GM23338 (cell line): ENCODE measurements at regions not wholly inside any gene's neighbourhood (a gene's known extent, or its start where the extent isn't known, plus 50 kb on each side); places are given as distances from the start of the nearest gene placed in this dataset.
A peak's percentile ranks its signal among the peaks of the same experiment; 100 is the strongest.

ENCODE experiments used
- ATAC-seq: fragments of 200-7000 bp; cut with Tn5 transposase; 3 replicates; pipeline ENCODE4 v1.9.1; 2020
- DNase-seq: peaks from one replicate; pipeline ENCODE4 v3.0.0-alpha.2; 2015; ENCODE audit warnings: low spot score
- H2AFZ ChIP-seq: fragments of 200-600 bp; sonication (generic); 2 replicates; pipeline ENCODE4 v1.8.0; 2016; ENCODE audit warnings: antibody characterized with exemption, mild to moderate bottlenecking, moderate library complexity
- H3F3A ChIP-seq: fragments of 200-600 bp; sonication (generic); replicated peaks from 2 replicates; pipeline ENCODE4 v1.8.0; 2017; ENCODE audit warnings: antibody characterized with exemption, mixed run types, low read depth
- H3K27ac ChIP-seq: fragments of 200-600 bp; sonication (generic); 2 replicates; pipeline ENCODE4 v1.6.1; 2016; ENCODE audit warnings: low read depth
- H3K27me3 ChIP-seq: fragments of 200-600 bp; sonication (generic); 2 replicates; pipeline ENCODE4 v1.8.0; 2016; ENCODE audit warnings: mild to moderate bottlenecking, mixed run types, moderate library complexity; ENCODE audit not compliant: insufficient read depth
- H3K36me3 ChIP-seq: fragments of 200-600 bp; sonication (generic); 2 replicates; pipeline ENCODE4 v1.8.0; 2016; ENCODE audit warnings: mild to moderate bottlenecking; ENCODE audit not compliant: insufficient read depth
- H3K4me1 ChIP-seq: fragments of 200-600 bp; sonication (generic); 2 replicates; pipeline ENCODE4 v1.8.0; 2016; ENCODE audit warnings: mild to moderate bottlenecking, moderate library complexity; ENCODE audit not compliant: insufficient read depth
- H3K4me2 ChIP-seq: fragments of 200-600 bp; sonication (generic); 2 replicates; pipeline ENCODE4 v1.7.1; 2017; ENCODE audit warnings: mixed run types
- H3K4me3 ChIP-seq: fragments of 200-600 bp; sonication (generic); 2 replicates; pipeline ENCODE4 v1.6.1; 2016; ENCODE audit warnings: mixed run types
- H3K79me2 ChIP-seq: fragments of 200-600 bp; sonication (generic); replicated peaks from 2 replicates; pipeline ENCODE4 v1.8.0; 2017; ENCODE audit warnings: mild to moderate bottlenecking; ENCODE audit not compliant: insufficient read depth
- H3K9me2 ChIP-seq: fragments of 200-600 bp; sonication (generic); 2 replicates; pipeline ENCODE4 v1.8.0; 2017; ENCODE audit not compliant: insufficient read depth
- H4K20me1 ChIP-seq: fragments of 200-600 bp; sonication (generic); replicated peaks from 2 replicates; pipeline ENCODE4 v1.8.0; 2017; ENCODE audit warnings: mild to moderate bottlenecking; ENCODE audit not compliant: insufficient read depth
- H3K27ac Mint-ChIP-seq: 2 replicates; pipeline ENCODE4 v1.8.0; 2020; ENCODE audit warnings: inconsistent platforms, mild to moderate bottlenecking, moderate library complexity, mixed read lengths
- H3K27me3 Mint-ChIP-seq: 3 replicates; pipeline ENCODE4 v1.8.0; 2022; ENCODE audit warnings: low read depth, mild to moderate bottlenecking, moderate library complexity, mixed read lengths, inconsistent platforms; ENCODE audit not compliant: insufficient read depth, poor library complexity
- H3K36me3 Mint-ChIP-seq: 3 replicates; pipeline ENCODE4 v1.8.0; 2021; ENCODE audit warnings: low read depth, mild to moderate bottlenecking, inconsistent platforms, moderate library complexity, mixed read lengths
- H3K4me1 Mint-ChIP-seq: 3 replicates; pipeline ENCODE4 v1.8.0; 2020; ENCODE audit warnings: mild to moderate bottlenecking, inconsistent platforms, mixed read lengths
- H3K4me3 Mint-ChIP-seq: 3 replicates; pipeline ENCODE4 v1.8.0; 2021; ENCODE audit warnings: moderate library complexity, mild to moderate bottlenecking, inconsistent platforms, mixed read lengths
- H3K9me3 Mint-ChIP-seq: 3 replicates; pipeline ENCODE4 v1.8.0; 2020; ENCODE audit warnings: moderate library complexity, mild to moderate bottlenecking, inconsistent platforms, mixed read lengths
- CREB1 ChIP-seq: fragments of 250-450 bp; sonication (Bioruptor Pico); IDR thresholded peaks from 2 replicates; pipeline ENCODE4 v1.5.0; 2020; ENCODE audit warnings: low read depth, mild to moderate bottlenecking, moderate library complexity
- CTCF ChIP-seq, 2 experiments: fragments of 200-600 bp in 1 of 2; sonication (generic) in 1 of 2; conservative IDR thresholded peaks; 2 replicates each; pipeline versions ENCODE4 v1.5.1 to v1.6.1; 2016 to 2017; ENCODE audit warnings: antibody characterized with exemption in 2 of 2, low read depth in 2 of 2, mild to moderate bottlenecking in 2 of 2, moderate library complexity in 1 of 2
- EZH2 ChIP-seq: fragments of 200-600 bp; sonication (generic); IDR thresholded peaks from one replicate; pipeline ENCODE4 v1.8.0; 2017; ENCODE audit warnings: antibody characterized with exemption, mild to moderate bottlenecking, low read depth; ENCODE audit not compliant: unreplicated experiment
- EZH2phosphoT487 ChIP-seq: fragments of 200-600 bp; sonication (generic); IDR thresholded peaks from one replicate; pipeline ENCODE4 v1.8.1; 2018; ENCODE audit warnings: antibody characterized with exemption; ENCODE audit not compliant: unreplicated experiment
- JUNB ChIP-seq: IDR thresholded peaks from one replicate; pipeline ENCODE4 v1.6.1; 2016; ENCODE audit warnings: antibody characterized with exemption; ENCODE audit not compliant: unreplicated experiment
- NANOG ChIP-seq: IDR thresholded peaks from 2 replicates; pipeline ENCODE4 v1.6.1; 2016; ENCODE audit warnings: antibody characterized with exemption, borderline replicate concordance
- POLR2AphosphoS5 ChIP-seq: IDR thresholded peaks from 2 replicates; pipeline ENCODE4 v1.6.1; 2016; ENCODE audit warnings: antibody characterized with exemption, low read depth
- STAT1 ChIP-seq: IDR thresholded peaks from one replicate; pipeline ENCODE4 v1.6.1; 2016; ENCODE audit warnings: antibody characterized with exemption; ENCODE audit not compliant: unreplicated experiment
- ZNF114 ChIP-seq: fragments of 250-450 bp; sonication (Bioruptor Pico); IDR thresholded peaks from 2 replicates; pipeline ENCODE4 v1.5.0; 2020; ENCODE audit warnings: mild to moderate bottlenecking, moderate library complexity
- ZNF331 ChIP-seq: fragments of 250-450 bp; sonication (Bioruptor Pico); IDR thresholded peaks from 2 replicates; pipeline ENCODE4 v1.5.0; 2020; ENCODE audit warnings: low read depth, mild to moderate bottlenecking, moderate library complexity
- ZNF462 ChIP-seq: fragments of 250-450 bp; sonication (Bioruptor Pico); IDR thresholded peaks from 2 replicates; pipeline ENCODE4 v1.5.0; 2020; ENCODE audit warnings: mild to moderate bottlenecking, moderate library complexity
- TF ChIP-seq, protein P1 (sequence below): IDR thresholded peaks from one replicate; pipeline ENCODE4 v1.6.1; 2018; ENCODE audit warnings: antibody characterized with exemption; ENCODE audit not compliant: unreplicated experiment
- TF ChIP-seq, protein P2 (sequence below): IDR thresholded peaks from 2 replicates; pipeline ENCODE4 v1.6.1; 2016; ENCODE audit warnings: antibody characterized with exemption

DNA sequence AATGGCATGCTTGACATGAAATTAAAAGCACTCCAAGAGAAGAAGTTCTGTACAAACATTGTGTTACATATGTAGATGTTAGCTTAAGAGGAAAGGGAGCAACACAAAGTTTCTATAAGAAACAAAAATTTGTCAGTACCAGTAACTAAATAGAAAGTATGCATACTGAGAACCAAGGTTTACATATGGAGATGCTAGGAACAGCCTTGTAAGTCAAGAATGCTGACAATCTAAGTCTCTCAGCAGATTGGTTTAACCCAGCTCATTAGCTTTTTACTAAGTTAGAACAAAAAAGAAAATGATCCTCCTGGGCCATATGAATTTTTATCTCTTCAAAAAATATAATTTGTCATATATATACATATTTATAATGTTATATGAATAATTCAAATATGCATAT is 2022.1 kb upstream of the ACO1 start:
- Mint-ChIP-seq H3K27ac (no peak overlapping the region), H3K36me3 (no peaks in the 10 kb centered on the region)

More for the DNA sequence above, 2022.1 kb upstream of the ACO1 start:
- H3K4me3 Mint-ChIP-seq = no peak overlapping the region
- Histone ChIP-seq H2AFZ (no peak overlapping the region), H3K36me3 (no peaks in the 10 kb centered on the region), H3K4me1 (peaks cover 10% of the 10 kb centered on the region), H3F3A (no peaks in the 10 kb centered on the region), H3K27me3 (no peaks in the 10 kb centered on the region), H3K79me2 (no peaks in the 10 kb centered on the region), H3K9me2 (no peaks in the 10 kb centered on the region), H3K27ac (no peak overlapping the region), H3K4me2 (peak overlapping the region; percentile 4; the same call in 1 of the 2 replicates), H3K4me3 (no peak overlapping the region), H4K20me1 (no peaks in the 10 kb centered on the region)
- H3K27me3 Mint-ChIP-seq = no peaks in the 10 kb centered on the region
- no peaks in the 10 kb centered on the region for H3K9me3 Mint-ChIP-seq
- TF ChIP-seq STAT1 = no peak
- TF ChIP-seq EZH2phosphoT487 = no peak
- TF ChIP-seq CTCF (conservative IDR thresholded peaks at IDR 0.05; ENCODE audit: low read depth in 2 of 2) = no peak
- TF ChIP-seq ZNF331 (CRISPR knock-in tag) = no peak
- TF ChIP-seq ZNF114 (CRISPR knock-in tag) = no peak
- no peak for TF ChIP-seq JUNB
- no peak for TF ChIP-seq ZNF462 (CRISPR knock-in tag)
- TF ChIP-seq CREB1 (CRISPR knock-in tag) = no peak
- TF ChIP-seq, protein P1, sequence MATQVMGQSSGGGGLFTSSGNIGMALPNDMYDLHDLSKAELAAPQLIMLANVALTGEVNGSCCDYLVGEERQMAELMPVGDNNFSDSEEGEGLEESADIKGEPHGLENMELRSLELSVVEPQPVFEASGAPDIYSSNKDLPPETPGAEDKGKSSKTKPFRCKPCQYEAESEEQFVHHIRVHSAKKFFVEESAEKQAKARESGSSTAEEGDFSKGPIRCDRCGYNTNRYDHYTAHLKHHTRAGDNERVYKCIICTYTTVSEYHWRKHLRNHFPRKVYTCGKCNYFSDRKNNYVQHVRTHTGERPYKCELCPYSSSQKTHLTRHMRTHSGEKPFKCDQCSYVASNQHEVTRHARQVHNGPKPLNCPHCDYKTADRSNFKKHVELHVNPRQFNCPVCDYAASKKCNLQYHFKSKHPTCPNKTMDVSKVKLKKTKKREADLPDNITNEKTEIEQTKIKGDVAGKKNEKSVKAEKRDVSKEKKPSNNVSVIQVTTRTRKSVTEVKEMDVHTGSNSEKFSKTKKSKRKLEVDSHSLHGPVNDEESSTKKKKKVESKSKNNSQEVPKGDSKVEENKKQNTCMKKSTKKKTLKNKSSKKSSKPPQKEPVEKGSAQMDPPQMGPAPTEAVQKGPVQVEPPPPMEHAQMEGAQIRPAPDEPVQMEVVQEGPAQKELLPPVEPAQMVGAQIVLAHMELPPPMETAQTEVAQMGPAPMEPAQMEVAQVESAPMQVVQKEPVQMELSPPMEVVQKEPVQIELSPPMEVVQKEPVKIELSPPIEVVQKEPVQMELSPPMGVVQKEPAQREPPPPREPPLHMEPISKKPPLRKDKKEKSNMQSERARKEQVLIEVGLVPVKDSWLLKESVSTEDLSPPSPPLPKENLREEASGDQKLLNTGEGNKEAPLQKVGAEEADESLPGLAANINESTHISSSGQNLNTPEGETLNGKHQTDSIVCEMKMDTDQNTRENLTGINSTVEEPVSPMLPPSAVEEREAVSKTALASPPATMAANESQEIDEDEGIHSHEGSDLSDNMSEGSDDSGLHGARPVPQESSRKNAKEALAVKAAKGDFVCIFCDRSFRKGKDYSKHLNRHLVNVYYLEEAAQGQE = no peak
- no peak for TF ChIP-seq POLR2AphosphoS5
- no peak for TF ChIP-seq NANOG
- TF ChIP-seq, protein P2, sequence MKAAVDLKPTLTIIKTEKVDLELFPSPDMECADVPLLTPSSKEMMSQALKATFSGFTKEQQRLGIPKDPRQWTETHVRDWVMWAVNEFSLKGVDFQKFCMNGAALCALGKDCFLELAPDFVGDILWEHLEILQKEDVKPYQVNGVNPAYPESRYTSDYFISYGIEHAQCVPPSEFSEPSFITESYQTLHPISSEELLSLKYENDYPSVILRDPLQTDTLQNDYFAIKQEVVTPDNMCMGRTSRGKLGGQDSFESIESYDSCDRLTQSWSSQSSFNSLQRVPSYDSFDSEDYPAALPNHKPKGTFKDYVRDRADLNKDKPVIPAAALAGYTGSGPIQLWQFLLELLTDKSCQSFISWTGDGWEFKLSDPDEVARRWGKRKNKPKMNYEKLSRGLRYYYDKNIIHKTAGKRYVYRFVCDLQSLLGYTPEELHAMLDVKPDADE = no peak
- no peak for TF ChIP-seq EZH2
- DNase-seq = peak; percentile 65
- peaks cover 15% of the 10 kb centered on the region; the same call in 2 of the 3 replicates for H3K4me1 Mint-ChIP-seq
- ATAC-seq = peak; percentile 54
